ENCODE measurements at regions not wholly inside any gene's neighbourhood (a gene's known extent, or its start where the extent isn't known, plus 50 kb on each side); places are given as distances from the start of the nearest gene placed in this dataset.

GRCh38 chr9:103552712-103553111 is 541.4 kb upstream of the SMC2 start:
- intact Hi-C loops (cut with micrococcal nuclease) = no loop called here
- FAIRE-seq = no peak
- POLR2A ChIA-PET = no interaction called here

More at GRCh38 chr9:103552712-103553111, 541.4 kb upstream of the SMC2 start:
- no TSS peak for BruUV-seq (replicated peaks)
- dilution Hi-C loops (cut with MboI; ENCODE audit: extremely low pct_ligation_motif_present, low sequenced_read_pairs) = no loop called here
- no peaks in the 10 kb centered on the region for H3K4me1 ChIP-seq (ENCODE audit: control insufficient read depth, extremely low read depth, insufficient read depth, low read length)
- no peak overlapping the region for H3K4me3 ChIP-seq (replicated peaks in 1 of 3; ENCODE audit: insufficient read depth in 1 of 3, low read depth in 1 of 3, low read length in 3 of 3)
- CTCF ChIA-PET = no interaction called here
- H2AFZ ChIP-seq (ENCODE audit: low read depth, low read length) = no peak overlapping the region
- no peak overlapping the region for H3K27ac ChIP-seq (ENCODE audit: insufficient read depth, low read depth, low read length)
- no peak overlapping the region for H3K4me2 ChIP-seq (ENCODE audit: insufficient read depth, low read length)
- no peak overlapping the region for H3K9ac ChIP-seq (replicated peaks; ENCODE audit: extremely low read depth, insufficient read depth, low read length)
- TF ChIP-seq POLR2AphosphoS5 (IDR thresholded peaks at IDR 0.05; ENCODE audit: insufficient read depth, low read depth, low read length) (no peak), MYC (IDR thresholded peaks at IDR 0.05; ENCODE audit: low read depth, low read length) (no peak), EZH2 (IDR thresholded peaks at IDR 0.05; ENCODE audit: borderline replicate concordance, low read depth, low read length, severe bottlenecking) (no peak), CTCF (IDR thresholded peaks at IDR 0.05; ENCODE audit: extremely low read depth in 1 of 2, insufficient read depth in 1 of 2, low read depth in 1 of 2, low read length in 2 of 2) (no peak), POLR2A (IDR thresholded peaks at IDR 0.05; ENCODE audit: low read depth, low read length) (no peak), JUN (IDR thresholded peaks at IDR 0.05; ENCODE audit: borderline replicate concordance, insufficient read depth, insufficient read length, low read depth) (no peak), MAX (IDR thresholded peaks at IDR 0.05; ENCODE audit: insufficient read depth, insufficient read length) (no peak), FOS (IDR thresholded peaks at IDR 0.05; ENCODE audit: borderline replicate concordance, insufficient read depth, low read length) (no peak), GATA2 (IDR thresholded peaks at IDR 0.05; ENCODE audit: insufficient read depth, insufficient read length, low read depth, low read length) (no peak)
- no peaks in the 10 kb centered on the region for H4K20me1 ChIP-seq (replicated peaks; ENCODE audit: control insufficient read depth, extremely low read depth, insufficient read depth, low read length)
- H3K9me1 ChIP-seq (replicated peaks; ENCODE audit: control insufficient read depth, extremely low read depth, insufficient read depth, low read length) = no peaks in the 10 kb centered on the region
- H3K79me2 ChIP-seq (ENCODE audit: control insufficient read depth, insufficient read depth, low read length) = no peaks in the 10 kb centered on the region
- H3K9me3 ChIP-seq (replicated peaks; ENCODE audit: control insufficient read depth, insufficient read depth, low read length) = peaks cover 3% of the 10 kb centered on the region
- H3K27me3 ChIP-seq (ENCODE audit: control insufficient read depth in 2 of 2, insufficient read depth in 2 of 2, low read length in 2 of 2) = no peaks in the 10 kb centered on the region
- no peaks in the 10 kb centered on the region for H3K36me3 ChIP-seq (ENCODE audit: control insufficient read depth in 2 of 2, extremely low read depth in 1 of 2, insufficient read depth in 2 of 2, low read length in 2 of 2)
- DNase-seq (ENCODE audit: low read depth, low spot score) = no peak
